Lung microvascular endothelial cell (primary cell): ENCODE measurements at regions not wholly inside any gene's neighbourhood (a gene's known extent, or its start where the extent isn't known, plus 50 kb on each side); places are given as distances from the start of the nearest gene placed in this dataset.

Experiments
- DNase-seq, 2 donors: peaks; one replicate each; pipeline versions ENCODE4 v3.0.0 to v3.0.0-alpha.2; 2010; ENCODE audit warnings: low read depth in 2 of 2

- DNase-seq: no peak
Measured at GRCh38 chr4:92106816-92107215, 196.9 kb upstream of the GRID2 start.

GRCh38 chr4:92111493-92111892 is 192.3 kb upstream of the GRID2 start:
- DNase-seq: no peak

DNA sequence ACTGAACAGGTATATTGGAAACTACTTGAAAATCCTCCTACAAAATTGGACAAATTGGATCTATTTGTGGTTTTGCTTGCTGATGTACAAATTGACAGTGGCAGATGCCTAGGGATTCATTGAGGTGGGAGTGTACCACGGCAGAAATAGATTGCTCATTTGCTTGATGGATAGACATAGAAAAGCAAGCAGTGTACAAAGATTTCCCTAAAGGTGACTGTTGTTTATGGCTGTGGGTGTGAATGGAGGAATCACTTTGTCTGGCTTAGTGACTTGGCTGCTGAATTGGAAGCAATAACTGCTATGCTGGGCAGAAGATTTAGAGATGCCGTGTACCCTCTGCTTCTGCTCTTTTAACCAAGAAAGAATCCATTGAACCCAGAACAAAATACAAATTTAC is 191.0 kb upstream of the GRID2 start:
- no peak for DNase-seq

DNA sequence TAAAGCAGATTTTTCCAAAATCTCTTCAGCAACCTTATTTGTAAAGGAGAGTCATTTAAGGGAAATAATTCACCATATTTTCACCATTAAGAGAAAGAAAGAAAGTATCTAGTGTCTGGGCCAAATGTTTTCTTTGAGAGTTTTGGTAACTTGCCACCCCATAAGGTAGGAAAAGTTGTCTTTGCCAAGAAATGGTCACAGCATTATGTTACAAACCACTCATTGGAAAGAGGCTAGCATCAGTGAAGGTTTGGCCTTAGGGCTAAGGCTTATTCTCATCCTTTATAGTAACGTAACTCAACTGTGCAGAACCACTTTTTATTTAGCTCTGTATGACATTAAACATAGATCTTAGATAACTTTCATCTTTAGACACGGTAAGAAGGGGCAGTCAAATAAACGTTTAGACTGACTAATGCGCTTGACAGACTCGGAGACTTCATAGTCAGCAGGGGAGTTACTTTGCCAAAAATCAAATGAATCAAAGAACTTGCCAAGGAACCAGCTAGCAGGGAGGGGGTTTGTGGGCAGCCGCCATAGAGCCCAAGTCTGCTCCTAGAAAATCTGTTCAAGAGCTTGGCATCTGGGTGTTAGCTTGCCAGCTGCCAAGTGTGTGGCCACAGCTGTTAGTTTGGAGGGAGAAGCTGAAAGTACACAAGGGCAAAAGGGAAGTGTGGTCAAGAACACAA is 182.8 kb upstream of the GRID2 start:
- DNase-seq: no peak

DNA sequence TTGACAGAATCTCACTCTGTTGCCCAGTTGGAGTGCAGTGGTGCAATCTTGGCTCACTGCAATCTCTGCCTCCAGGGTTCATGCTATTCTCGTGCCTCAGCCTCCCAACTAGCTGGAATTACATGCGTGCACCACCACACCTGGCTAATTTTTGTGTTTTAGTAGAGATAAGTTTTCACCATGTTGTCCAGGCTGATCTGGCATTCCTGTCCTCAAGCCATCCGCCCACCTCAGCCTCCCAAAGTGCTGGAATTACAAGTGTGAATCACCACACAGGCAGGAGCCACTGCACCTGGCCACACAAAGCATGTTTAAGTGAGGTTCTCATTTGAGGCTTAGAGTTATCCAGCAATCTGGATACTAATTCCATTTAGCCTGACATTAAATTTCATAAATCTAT is 180.9 kb upstream of the GRID2 start:
- DNase-seq: no peak

DNA sequence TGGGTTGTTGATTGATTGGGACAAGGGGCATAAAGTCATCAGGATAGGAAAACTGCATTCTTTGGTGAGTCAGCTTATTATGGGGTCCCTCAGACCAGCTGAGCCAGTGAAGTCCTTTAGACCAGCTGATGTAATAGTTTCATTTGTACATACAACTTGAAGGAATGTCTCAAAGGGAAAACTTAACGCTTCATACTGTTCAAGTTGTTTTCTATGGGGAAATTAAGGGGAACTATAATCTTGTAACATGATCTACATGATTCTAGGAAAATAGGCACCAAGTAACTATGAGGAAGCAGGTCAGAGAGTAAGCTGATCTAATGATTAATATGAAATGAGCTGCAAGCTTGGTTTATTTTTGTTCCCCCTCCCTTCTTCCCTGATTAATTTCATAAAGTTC is 175.1 kb upstream of the GRID2 start:
- DNase-seq: no peak

- no peak for DNase-seq
Measured at GRCh38 chr4:92129408-92129994, 174.3 kb upstream of the GRID2 start.

DNA sequence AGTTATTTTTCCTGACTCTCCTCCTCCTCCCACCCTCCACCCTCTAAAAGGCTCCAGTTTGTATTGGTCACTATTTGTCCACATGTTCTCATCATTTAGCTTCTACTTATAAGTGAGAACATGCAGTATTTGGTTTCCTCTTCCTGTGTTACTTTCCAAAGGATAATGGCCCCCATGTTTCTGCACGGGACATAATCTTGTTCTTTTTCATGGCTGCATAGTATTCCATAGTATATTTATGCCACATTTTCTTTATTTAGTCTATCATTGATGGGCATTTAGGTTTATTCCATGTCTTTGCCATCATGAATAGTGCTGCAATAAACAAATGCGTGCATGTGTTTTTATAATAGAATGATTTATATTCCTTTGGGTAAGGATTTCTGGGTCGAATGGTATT is 167.3 kb upstream of the GRID2 start:
- DNase-seq: no peak

DNA sequence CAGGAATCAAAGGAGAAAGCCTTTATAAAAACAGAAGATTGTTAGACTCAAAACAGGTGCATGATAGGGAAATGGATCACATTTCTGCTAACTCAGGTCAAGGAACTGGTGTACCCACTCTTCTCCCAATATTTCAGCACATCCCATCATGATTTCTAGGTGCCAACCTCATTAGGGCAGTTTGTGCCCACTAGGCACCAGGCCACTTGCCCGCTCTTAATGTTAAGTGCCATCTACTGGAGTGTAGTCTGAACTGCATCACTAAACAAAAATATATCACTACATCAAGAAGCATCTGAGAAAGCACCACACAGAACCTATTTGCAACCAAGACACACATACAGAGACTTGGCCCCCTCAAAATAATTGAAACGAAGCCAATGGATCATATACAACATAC is 140.4 kb upstream of the GRID2 start:
- DNase-seq: no peak

DNA sequence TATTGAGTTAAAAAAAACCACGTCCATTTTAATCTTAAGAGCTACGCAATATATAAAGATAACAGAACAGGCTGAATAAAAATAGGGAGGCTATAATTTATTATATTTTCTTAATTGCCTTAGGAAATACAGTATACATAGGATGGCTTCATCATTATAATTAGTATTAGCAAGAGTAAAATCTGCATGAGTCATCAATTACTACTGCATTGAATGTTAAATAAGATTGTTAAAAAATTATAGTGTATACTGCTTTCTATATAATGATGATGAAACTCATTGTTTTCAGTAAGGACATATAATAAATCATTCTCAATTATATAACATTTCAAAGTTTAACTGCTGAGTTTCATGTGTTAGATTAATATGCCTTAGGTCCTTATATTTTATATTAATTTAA is 133.4 kb upstream of the GRID2 start:
- DNase-seq: no peak

- DNase-seq: no peak
Measured at GRCh38 chr4:92172203-92172602, 131.6 kb upstream of the GRID2 start.

GRCh38 chr4:92175250-92175649 is 128.5 kb upstream of the GRID2 start:
- no peak for DNase-seq

DNA sequence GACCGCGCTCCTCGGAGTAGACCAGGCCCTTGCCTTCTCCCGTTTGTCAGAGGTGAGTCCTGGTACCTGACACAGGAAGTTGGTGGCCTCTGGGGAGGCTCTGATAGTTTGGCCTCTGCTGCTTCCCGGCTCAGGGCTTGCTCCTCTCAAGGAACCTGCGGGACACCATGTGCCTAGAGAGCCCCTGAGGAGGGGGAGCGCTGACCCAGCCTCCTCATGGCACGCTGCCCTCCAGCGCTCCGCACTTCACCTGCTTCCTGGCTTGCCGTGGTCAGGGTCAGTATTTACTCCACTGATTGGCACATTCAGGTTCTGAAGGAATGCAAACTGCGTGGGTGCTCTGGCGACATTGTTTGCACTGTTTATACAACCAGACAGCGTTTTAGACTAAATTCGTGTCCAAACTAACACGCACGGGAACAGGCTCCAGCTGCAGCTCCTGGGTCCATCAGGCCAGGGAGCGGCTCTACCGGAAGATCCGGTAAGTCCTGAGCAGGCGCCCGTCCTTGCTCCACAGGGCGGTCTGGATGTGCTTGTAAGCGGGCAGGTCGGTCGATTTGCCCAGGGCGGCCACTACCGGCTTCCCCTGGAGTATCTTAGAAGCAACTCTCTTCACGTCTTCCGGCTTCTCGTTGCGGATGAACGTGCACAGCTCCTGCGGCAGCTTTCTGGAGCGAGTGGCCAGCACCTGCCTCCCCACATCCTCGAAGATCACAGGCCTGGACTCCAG is 121.6 kb upstream of the GRID2 start:
- DNase-seq: no peak

- DNase-seq: no peak
Measured at GRCh38 chr4:92182736-92183407, 120.9 kb upstream of the GRID2 start.

- DNase-seq: no peak
Measured at GRCh38 chr4:92183825-92184224, 119.9 kb upstream of the GRID2 start.

GRCh38 chr4:92184566-92184965 is 119.2 kb upstream of the GRID2 start:
- DNase-seq: no peak

- no peak for DNase-seq
Measured at GRCh38 chr4:92186239-92186638, 117.5 kb upstream of the GRID2 start.

- no peak for DNase-seq
Measured at GRCh38 chr4:92189146-92189545, 114.6 kb upstream of the GRID2 start.

GRCh38 chr4:92198711-92199110 is 105.1 kb upstream of the GRID2 start:
- no peak for DNase-seq

DNA sequence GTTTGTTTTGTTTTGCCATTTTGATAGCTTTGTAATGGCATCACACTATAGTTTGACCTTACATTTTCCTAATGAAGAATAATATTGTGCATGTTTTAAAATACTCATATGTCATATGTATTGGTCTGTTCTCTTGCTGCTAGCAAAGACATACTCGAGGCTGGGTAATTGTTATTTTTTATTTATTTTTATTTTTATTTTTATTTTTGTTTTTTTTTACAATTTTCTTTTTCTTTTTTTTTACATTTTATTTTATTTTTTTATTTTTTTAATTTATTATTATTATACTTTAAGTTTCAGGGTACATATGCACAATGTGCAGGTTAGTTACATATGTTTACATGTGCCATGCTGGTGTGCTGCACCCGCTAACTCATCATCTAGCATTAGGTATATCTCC is 104.6 kb upstream of the GRID2 start:
- no peak for DNase-seq

- no peak for DNase-seq
Measured at GRCh38 chr4:92210906-92211305, 92.9 kb upstream of the GRID2 start.

- no peak for DNase-seq
Measured at GRCh38 chr4:92215476-92215875, 88.3 kb upstream of the GRID2 start.

DNA sequence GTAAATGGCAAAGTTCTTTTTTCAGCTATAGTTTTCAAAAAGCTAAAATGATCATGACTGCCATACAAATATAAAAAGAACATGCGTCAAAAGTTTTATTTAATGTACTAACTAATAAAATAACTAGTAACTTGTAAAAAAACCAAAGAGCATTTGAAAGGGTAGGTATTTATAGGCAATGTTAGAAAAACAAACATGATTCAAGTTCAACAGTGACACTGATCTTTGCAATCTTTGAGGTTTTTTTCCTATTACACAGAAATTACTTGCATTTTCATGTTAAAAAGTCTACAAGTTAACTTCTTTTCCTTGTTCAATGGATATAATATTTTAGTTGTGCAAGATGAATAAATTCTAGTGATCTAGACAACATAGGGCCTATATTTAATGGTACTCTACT is 72.3 kb upstream of the GRID2 start:
- no peak for DNase-seq
